ENCODE measurements at regions not wholly inside any gene's neighbourhood (a gene's known extent, or its start where the extent isn't known, plus 50 kb on each side); places are given as distances from the start of the nearest gene placed in this dataset.

- no peak for DNase-seq
- H3K27ac ChIP-seq, result no peak overlapping the region
- H3K4me3 ChIP-seq, result no peak overlapping the region
- TF ChIP-seq CTCF (IDR thresholded peaks at IDR 0.05 in 4 of 5, conservative IDR thresholded peaks at IDR 0.05 in 1 of 5) (no peak), POLR2A (IDR thresholded peaks at IDR 0.05) (no peak)
- H3K36me3 ChIP-seq, result no peaks in the 10 kb centered on the region
- no peaks in the 10 kb centered on the region for H3K9me3 ChIP-seq
- H3K4me1 ChIP-seq, result no peaks in the 10 kb centered on the region
- ATAC-seq, result no peak
- H3K27me3 ChIP-seq, result no peaks in the 10 kb centered on the region
- in situ Hi-C loops (cut with MboI; ENCODE audit: low sequenced_read_pairs in 4 of 4) (no loop called here), intact Hi-C loops (cut with DNase I; ENCODE audit: low total_unique reads) (no loop called here)
These were observed 155.8 kb upstream of the POU2AF2 start for GRCh38 chr11:111089759-111090158.

- Histone ChIP-seq H3K36me3 (no peaks in the 10 kb centered on the region), H3K9me3 (no peaks in the 10 kb centered on the region), H3K4me3 (no peak overlapping the region), H3K4me1 (no peaks in the 10 kb centered on the region), H3K27me3 (no peaks in the 10 kb centered on the region), H3K27ac (no peak overlapping the region)
- ATAC-seq (no peak), DNase-seq (no peak)
- in situ Hi-C loops (cut with MboI; ENCODE audit: low sequenced_read_pairs in 4 of 4), result no loop called here
- intact Hi-C loops (cut with DNase I; ENCODE audit: low total_unique reads), result no loop called here
- TF ChIP-seq POLR2A (IDR thresholded peaks at IDR 0.05) (no peak), CTCF (IDR thresholded peaks at IDR 0.05 in 4 of 5, conservative IDR thresholded peaks at IDR 0.05 in 1 of 5) (no peak)
These were observed 156.6 kb upstream of the POU2AF2 start for GRCh38 chr11:111088847-111089355.

GRCh38 chr11:111086058-111086457, 159.5 kb upstream of the POU2AF2 start:
- no peak for TF ChIP-seq POLR2A (IDR thresholded peaks at IDR 0.05)
- TF ChIP-seq CTCF (IDR thresholded peaks at IDR 0.05 in 4 of 5, conservative IDR thresholded peaks at IDR 0.05 in 1 of 5), result no peak
- Histone ChIP-seq H3K27me3 (no peaks in the 10 kb centered on the region), H3K36me3 (no peaks in the 10 kb centered on the region), H3K4me1 (no peaks in the 10 kb centered on the region), H3K9me3 (no peaks in the 10 kb centered on the region), H3K27ac (no peak overlapping the region), H3K4me3 (no peak overlapping the region)
- ATAC-seq (no peak), DNase-seq (no peak)
- in situ Hi-C loops (cut with MboI; ENCODE audit: low sequenced_read_pairs in 4 of 4) (no loop called here), intact Hi-C loops (cut with DNase I; ENCODE audit: low total_unique reads) (no loop called here)

GRCh38 chr11:111082664-111083063, 162.9 kb upstream of the POU2AF2 start:
- no peaks in the 10 kb centered on the region for H3K4me1 ChIP-seq
- in situ Hi-C loops (cut with MboI; ENCODE audit: low sequenced_read_pairs in 4 of 4), result no loop called here
- intact Hi-C loops (cut with DNase I; ENCODE audit: low total_unique reads), result no loop called here
- no peak for TF ChIP-seq POLR2A (IDR thresholded peaks at IDR 0.05)
- TF ChIP-seq CTCF (IDR thresholded peaks at IDR 0.05 in 4 of 5, conservative IDR thresholded peaks at IDR 0.05 in 1 of 5), result no peak
- H3K4me3 ChIP-seq, result no peak overlapping the region
- no peak overlapping the region for H3K27ac ChIP-seq
- no peaks in the 10 kb centered on the region for H3K27me3 ChIP-seq
- DNase-seq, result no peak
- H3K36me3 ChIP-seq, result no peaks in the 10 kb centered on the region
- no peaks in the 10 kb centered on the region for H3K9me3 ChIP-seq
- ATAC-seq, result no peak

GRCh38 chr11:111081021-111081511, 164.5 kb upstream of the POU2AF2 start:
- TF ChIP-seq POLR2A (IDR thresholded peaks at IDR 0.05), result no peak
- no peak for TF ChIP-seq CTCF (IDR thresholded peaks at IDR 0.05 in 4 of 5, conservative IDR thresholded peaks at IDR 0.05 in 1 of 5)
- Histone ChIP-seq H3K4me3 (no peak overlapping the region), H3K27ac (no peak overlapping the region), H3K36me3 (no peaks in the 10 kb centered on the region), H3K4me1 (no peaks in the 10 kb centered on the region), H3K9me3 (no peaks in the 10 kb centered on the region), H3K27me3 (no peaks in the 10 kb centered on the region)
- no peak for DNase-seq
- no peak for ATAC-seq
- intact Hi-C loops (cut with DNase I; ENCODE audit: low total_unique reads) (no loop called here), in situ Hi-C loops (cut with MboI; ENCODE audit: low sequenced_read_pairs in 4 of 4) (no loop called here)
